OCI-LY3 (cell line): ENCODE measurements at regions not wholly inside any gene's neighbourhood (a gene's known extent, or its start where the extent isn't known, plus 50 kb on each side); places are given as distances from the start of the nearest gene placed in this dataset.
"Not testable (repeated sequence)": the region's sequence is repeated elsewhere in the genome, so short reads cannot be mapped to it uniquely, and the experiment has no call there.

Experiments used
- H2AFZ ChIP-seq: fragments of 200-600, 300-600 bp; shearing (Covaris generic); 2 replicates; pipeline ENCODE4 v1.6.0; 2014; ENCODE audit warnings: antibody characterized with exemption, low read depth, low read length
- H3K27ac ChIP-seq: fragments of 200-600, 300-600 bp; sonication (generic); 2 replicates; pipeline ENCODE4 v1.5.1; 2014; ENCODE audit warnings: mild to moderate bottlenecking, low read length, moderate library complexity, mixed read lengths
- H3K27me3 ChIP-seq: fragments of 200-600, 300-600 bp; sonication (generic); 2 replicates; pipeline ENCODE4 v1.6.1; 2014; ENCODE audit warnings: low read depth, low read length, mixed read lengths
- H3K36me3 ChIP-seq: fragments of 200-600, 300-600 bp; sonication (generic); replicated peaks from 2 replicates; pipeline ENCODE3; 2014; ENCODE audit warnings: low read depth, low read length, mixed read lengths
- H3K4me1 ChIP-seq: fragments of 300-600, 200-600 bp; sonication (generic); 2 replicates; pipeline ENCODE4 v1.6.1; 2014; ENCODE audit warnings: low read length, mixed read lengths
- H3K4me2 ChIP-seq: fragments of 200-600, 300-600 bp; sonication (generic); 2 replicates; pipeline ENCODE4 v1.6.1; 2014; ENCODE audit warnings: low read length, mixed read lengths
- H3K4me3 ChIP-seq: fragments of 300-600, 200-600 bp; sonication (generic); 2 replicates; pipeline ENCODE4 v1.5.1; 2014; ENCODE audit warnings: antibody characterized with exemption, mild to moderate bottlenecking, low read length, moderate library complexity
- H3K79me2 ChIP-seq: fragments of 300-600, 200-600 bp; shearing (Covaris generic); 2 replicates; pipeline ENCODE4 v1.6.1; 2014; ENCODE audit warnings: mild to moderate bottlenecking, low read length, mixed read lengths
- H3K9ac ChIP-seq: fragments of 300-600, 200-600 bp; shearing (Covaris generic); 2 replicates; pipeline ENCODE4 v1.6.0; 2014; ENCODE audit warnings: mild to moderate bottlenecking, low read length, moderate library complexity
- H3K9me3 ChIP-seq: fragments of 200-600, 300-600 bp; shearing (Covaris generic); 2 replicates; pipeline ENCODE4 v1.6.1; 2014; ENCODE audit warnings: low read length, mixed read lengths; ENCODE audit not compliant: insufficient read depth
- H4K20me1 ChIP-seq: fragments of 200-600, 300-600 bp; sonication (generic); 2 replicates; pipeline ENCODE4 v1.6.1; 2016; ENCODE audit warnings: low read length, mixed read lengths; ENCODE audit not compliant: insufficient read depth
- CTCF ChIP-seq: fragments of 200-600, 300-600 bp; sonication (generic); IDR thresholded peaks from 2 replicates; pipeline ENCODE4 v1.5.1; 2014; ENCODE audit warnings: antibody characterized with exemption, low read length, low read depth
- EZH2phosphoT487 ChIP-seq: fragments of 200-600 bp; shearing (Covaris generic); IDR thresholded peaks from 2 replicates; pipeline ENCODE4 v1.6.1; 2018; ENCODE audit warnings: antibody characterized with exemption, mixed run types, low read depth

GRCh38 chr2:48229063-48229462 lies 85.4 kb upstream of the FOXN2 start:
- Histone ChIP-seq H2AFZ (no peak overlapping the region), H3K79me2 (no peaks in the 10 kb centered on the region), H3K4me1 (peaks cover 26% of the 10 kb centered on the region), H3K9ac (no peak overlapping the region), H3K4me3 (no peak overlapping the region), H3K4me2 (no peak overlapping the region), H3K9me3 (no peaks in the 10 kb centered on the region), H3K27me3 (0 out of 2 replicates have a peak, but pooled peaks cover 5% of the 10 kb centered on the region), H4K20me1 (no peaks in the 10 kb centered on the region), H3K27ac (no peak overlapping the region), H3K36me3 (no peaks in the 10 kb centered on the region)
- TF ChIP-seq CTCF (no peak), EZH2phosphoT487 (no peak)

GRCh38 chr2:48230834-48231233 lies 83.6 kb upstream of the FOXN2 start:
- H3K4me1 ChIP-seq, result peaks cover 26% of the 10 kb centered on the region
- H4K20me1 ChIP-seq, result no peaks in the 10 kb centered on the region
- H3K36me3 ChIP-seq, result no peaks in the 10 kb centered on the region
- H2AFZ ChIP-seq, result no peak overlapping the region
- H3K27me3 ChIP-seq, result 0 out of 2 replicates have a peak, but pooled peaks cover 5% of the 10 kb centered on the region
- H3K79me2 ChIP-seq, result no peaks in the 10 kb centered on the region
- no peaks in the 10 kb centered on the region for H3K9me3 ChIP-seq
- H3K4me3 ChIP-seq, result no peak overlapping the region
- TF ChIP-seq CTCF, result no peak
- no peak for TF ChIP-seq EZH2phosphoT487
- H3K9ac ChIP-seq, result no peak overlapping the region
- H3K27ac ChIP-seq, result no peak overlapping the region
- no peak overlapping the region for H3K4me2 ChIP-seq

- H3K27ac ChIP-seq, result no peak overlapping the region
- H3K9me3 ChIP-seq, result no peaks in the 10 kb centered on the region
- TF ChIP-seq CTCF (no peak), EZH2phosphoT487 (no peak)
- H3K79me2 ChIP-seq, result no peaks in the 10 kb centered on the region
- H4K20me1 ChIP-seq, result no peaks in the 10 kb centered on the region
- H3K4me1 ChIP-seq, result peaks cover 15% of the 10 kb centered on the region
- H3K27me3 ChIP-seq, result 0 out of 2 replicates have a peak, but pooled peaks cover 5% of the 10 kb centered on the region
- no peak overlapping the region for H3K4me3 ChIP-seq
- H2AFZ ChIP-seq, result no peak overlapping the region
- no peaks in the 10 kb centered on the region for H3K36me3 ChIP-seq
- H3K9ac ChIP-seq, result no peak overlapping the region
- H3K4me2 ChIP-seq, result no peak overlapping the region
Measured at GRCh38 chr2:48232351-48232750, 82.1 kb upstream of the FOXN2 start.

- TF ChIP-seq EZH2phosphoT487 (no peak), CTCF (no peak)
- Histone ChIP-seq H3K36me3 (no peaks in the 10 kb centered on the region), H3K9ac (no peak overlapping the region), H3K4me3 (no peak overlapping the region), H3K79me2 (no peaks in the 10 kb centered on the region), H3K9me3 (no peaks in the 10 kb centered on the region), H3K4me1 (peaks cover 8% of the 10 kb centered on the region), H3K27ac (no peak overlapping the region), H2AFZ (no peak overlapping the region), H4K20me1 (no peaks in the 10 kb centered on the region), H3K4me2 (no peak overlapping the region), H3K27me3 (0 out of 2 replicates have a peak, but pooled peaks cover 5% of the 10 kb centered on the region)
Measured at GRCh38 chr2:48233005-48233404, 81.5 kb upstream of the FOXN2 start.

GRCh38 chr2:48233824-48234223 lies 80.7 kb upstream of the FOXN2 start:
- not testable (repeated sequence) for H3K79me2 ChIP-seq, H4K20me1 ChIP-seq, H3K9me3 ChIP-seq, H3K27ac ChIP-seq, H2AFZ ChIP-seq, H3K4me1 ChIP-seq, H3K27me3 ChIP-seq, H3K4me2 ChIP-seq, H3K4me3 ChIP-seq, H3K36me3 ChIP-seq, H3K9ac ChIP-seq
